Endothelial cell of umbilical vein (primary cell): ENCODE measurements at regions not wholly inside any gene's neighbourhood (a gene's known extent, or its start where the extent isn't known, plus 50 kb on each side); places are given as distances from the start of the nearest gene placed in this dataset.

Experiments
- CTCF ChIP-seq, 2 donors: IDR thresholded peaks; 1 replicate in 1 of 2; 2 replicates in 1 of 2; pipeline ENCODE4 v1.5.1; 2011; ENCODE audit warnings: low read length in 2 of 2, mild to moderate bottlenecking in 2 of 2, moderate library complexity in 2 of 2, control low read depth in 1 of 2, inconsistent platforms in 1 of 2, low read depth in 1 of 2; ENCODE audit not compliant: insufficient read depth in 1 of 2; ENCODE audit errors: extremely low read depth in 1 of 2
- FOS ChIP-seq: IDR thresholded peaks from 2 replicates; pipeline ENCODE4 v1.6.1; 2011; ENCODE audit warnings: mild to moderate bottlenecking, low read length, moderate library complexity, borderline replicate concordance; ENCODE audit not compliant: insufficient read depth

DNA sequence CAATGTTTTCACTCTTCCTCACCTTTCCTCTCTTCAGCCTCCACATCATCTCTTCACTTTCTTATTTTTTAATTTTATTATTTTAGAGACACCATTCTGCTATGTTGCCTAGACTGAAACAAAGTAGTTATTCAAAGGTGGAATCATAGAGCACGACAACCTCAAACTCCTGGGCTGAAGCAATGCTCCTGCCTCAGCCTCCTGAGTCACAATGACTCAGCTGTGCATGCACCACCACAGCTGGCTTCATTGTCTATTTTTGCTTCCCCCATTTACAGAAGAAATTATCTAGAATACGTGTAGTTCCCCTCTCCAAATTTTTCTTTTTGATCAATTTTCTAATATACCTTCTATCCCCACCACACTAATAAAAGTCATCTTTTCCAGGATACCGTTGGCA lies 911.5 kb upstream of the SOX11 start:
- no peak for TF ChIP-seq CTCF (IDR thresholded peaks at IDR 0.05; ENCODE audit: extremely low read depth in 1 of 2, insufficient read depth in 1 of 2, low read depth in 1 of 2, low read length in 2 of 2)
- TF ChIP-seq FOS = no peak
